Astrocyte (in vitro differentiated cells and primary cell): ENCODE measurements at regions not wholly inside any gene's neighbourhood (a gene's known extent, or its start where the extent isn't known, plus 50 kb on each side); places are given as distances from the start of the nearest gene placed in this dataset.
"Not testable (repeated sequence)": the region's sequence is repeated elsewhere in the genome, so short reads cannot be mapped to it uniquely, and the experiment has no call there.

Experiments
- CTCF ChIP-seq: IDR thresholded peaks from 2 replicates; pipeline ENCODE4 v1.5.1; 2011; ENCODE audit warnings: low read depth, mild to moderate bottlenecking, inconsistent platforms, low read length, moderate library complexity; ENCODE audit not compliant: insufficient read depth
- EZH2 ChIP-seq: IDR thresholded peaks from 2 replicates; pipeline ENCODE4 v1.6.1; 2012; ENCODE audit warnings: mild to moderate bottlenecking, low read length, inconsistent platforms; ENCODE audit not compliant: insufficient read depth

- not testable (repeated sequence) for TF ChIP-seq CTCF, EZH2
These were observed 52.9 kb upstream of the ALDH3B2 start for GRCh38 chr11:67727066-67728040.
